HG02870 (cell line): ENCODE measurements at regions not wholly inside any gene's neighbourhood (a gene's known extent, or its start where the extent isn't known, plus 50 kb on each side); places are given as distances from the start of the nearest gene placed in this dataset.

Experiments used
- ATAC-seq: cut with Tn5 transposase; IDR thresholded peaks from one replicate; pipeline ENCODE4 v1.9.1; 2021; ENCODE audit warnings: mild to moderate bottlenecking, moderate library complexity; ENCODE audit not compliant: unreplicated experiment

GRCh38 chr4:176843710-176844109, 51.0 kb upstream of the VEGFC start:
- ATAC-seq: no peak

- ATAC-seq: no peak
These were observed 51.7 kb upstream of the VEGFC start for GRCh38 chr4:176844448-176844847.

GRCh38 chr4:176845636-176846035, 52.9 kb upstream of the VEGFC start:
- ATAC-seq: no peak

GRCh38 chr4:176849076-176849475, 56.4 kb upstream of the VEGFC start:
- no peak for ATAC-seq

- no peak for ATAC-seq
These were observed 57.7 kb upstream of the VEGFC start for GRCh38 chr4:176850436-176850835.

GRCh38 chr4:176856421-176856820, 63.7 kb upstream of the VEGFC start:
- no peak for ATAC-seq

- no peak for ATAC-seq
These were observed 66.1 kb upstream of the VEGFC start for GRCh38 chr4:176858839-176859238.

GRCh38 chr4:176864238-176864637, 71.5 kb upstream of the VEGFC start:
- ATAC-seq: no peak

GRCh38 chr4:176868676-176869075, 76.0 kb upstream of the VEGFC start:
- no peak for ATAC-seq

GRCh38 chr4:176872461-176872860, 79.7 kb upstream of the VEGFC start:
- ATAC-seq: no peak

- no peak for ATAC-seq
These were observed 82.2 kb upstream of the VEGFC start for GRCh38 chr4:176874721-176875445.

- no peak for ATAC-seq
These were observed 82.8 kb upstream of the VEGFC start for GRCh38 chr4:176875446-176875930.

- ATAC-seq: no peak
These were observed 86.8 kb upstream of the VEGFC start for GRCh38 chr4:176879380-176880116.

- no peak for ATAC-seq
These were observed 89.5 kb upstream of the VEGFC start for GRCh38 chr4:176882206-176882605.

GRCh38 chr4:176883108-176883550, 90.4 kb upstream of the VEGFC start:
- ATAC-seq: no peak

- no peak for ATAC-seq
These were observed 91.1 kb upstream of the VEGFC start for GRCh38 chr4:176883681-176884418.

- no peak for ATAC-seq
These were observed 92.5 kb upstream of the VEGFC start for GRCh38 chr4:176885224-176885623.

- no peak for ATAC-seq
These were observed 93.4 kb upstream of the VEGFC start for GRCh38 chr4:176886135-176886534.

GRCh38 chr4:176889776-176890175, 97.1 kb upstream of the VEGFC start:
- no peak for ATAC-seq

- no peak for ATAC-seq
These were observed 101.8 kb upstream of the VEGFC start for GRCh38 chr4:176894498-176894897.

GRCh38 chr4:176896211-176896610, 103.5 kb upstream of the VEGFC start:
- no peak for ATAC-seq

- ATAC-seq: no peak
These were observed 104.5 kb upstream of the VEGFC start for GRCh38 chr4:176897226-176897625.
